LNCaP clone FGC (cell line): ENCODE measurements at regions not wholly inside any gene's neighbourhood (a gene's known extent, or its start where the extent isn't known, plus 50 kb on each side); places are given as distances from the start of the nearest gene placed in this dataset.
"Not testable (repeated sequence)": the region's sequence is repeated elsewhere in the genome, so short reads cannot be mapped to it uniquely, and the experiment has no call there.

Experiments used
- DNase-seq: peaks from one replicate; pipeline ENCODE4 v3.0.0-alpha.2; 2011; ENCODE audit warnings: low read depth
- H3K4me3 ChIP-seq: 2 replicates; pipeline ENCODE4 v1.5.1; 2011; ENCODE audit warnings: mild to moderate bottlenecking, low read depth, low read length, control low read depth
- TF ChIP-seq, protein P1 (sequence below): IDR thresholded peaks from 2 replicates; pipeline ENCODE4 v1.5.1; 2012; ENCODE audit warnings: mild to moderate bottlenecking; ENCODE audit not compliant: control insufficient read depth, insufficient read depth; ENCODE audit errors: extremely low read depth

GRCh38 chr16:29114989-29115801 is 130.3 kb downstream of the LAT start:
- TF ChIP-seq, protein P1, sequence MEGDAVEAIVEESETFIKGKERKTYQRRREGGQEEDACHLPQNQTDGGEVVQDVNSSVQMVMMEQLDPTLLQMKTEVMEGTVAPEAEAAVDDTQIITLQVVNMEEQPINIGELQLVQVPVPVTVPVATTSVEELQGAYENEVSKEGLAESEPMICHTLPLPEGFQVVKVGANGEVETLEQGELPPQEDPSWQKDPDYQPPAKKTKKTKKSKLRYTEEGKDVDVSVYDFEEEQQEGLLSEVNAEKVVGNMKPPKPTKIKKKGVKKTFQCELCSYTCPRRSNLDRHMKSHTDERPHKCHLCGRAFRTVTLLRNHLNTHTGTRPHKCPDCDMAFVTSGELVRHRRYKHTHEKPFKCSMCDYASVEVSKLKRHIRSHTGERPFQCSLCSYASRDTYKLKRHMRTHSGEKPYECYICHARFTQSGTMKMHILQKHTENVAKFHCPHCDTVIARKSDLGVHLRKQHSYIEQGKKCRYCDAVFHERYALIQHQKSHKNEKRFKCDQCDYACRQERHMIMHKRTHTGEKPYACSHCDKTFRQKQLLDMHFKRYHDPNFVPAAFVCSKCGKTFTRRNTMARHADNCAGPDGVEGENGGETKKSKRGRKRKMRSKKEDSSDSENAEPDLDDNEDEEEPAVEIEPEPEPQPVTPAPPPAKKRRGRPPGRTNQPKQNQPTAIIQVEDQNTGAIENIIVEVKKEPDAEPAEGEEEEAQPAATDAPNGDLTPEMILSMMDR: peak; percentile 51; the same call in 1 of the 2 replicates
- not testable (repeated sequence) for H3K4me3 ChIP-seq
- DNase-seq: peak; percentile 41

GRCh38 chr16:29114574-29114973 is 129.7 kb downstream of the LAT start:
- peak; percentile 34 for DNase-seq

GRCh38 chr16:29113446-29113845 is 128.6 kb downstream of the LAT start:
- not testable (repeated sequence) for DNase-seq

More at GRCh38 chr16:29114574-29114973, 129.7 kb downstream of the LAT start:
- no peak overlapping the region for H3K4me3 ChIP-seq
- TF ChIP-seq, protein P1: no peak

GRCh38 chr16:29112755-29113347 is 128.0 kb downstream of the LAT start:
- TF ChIP-seq, protein P1: no peak
- no peak overlapping the region for H3K4me3 ChIP-seq
- DNase-seq: no peak

More at GRCh38 chr16:29113446-29113845, 128.6 kb downstream of the LAT start:
- H3K4me3 ChIP-seq: not testable (repeated sequence)

DNA sequence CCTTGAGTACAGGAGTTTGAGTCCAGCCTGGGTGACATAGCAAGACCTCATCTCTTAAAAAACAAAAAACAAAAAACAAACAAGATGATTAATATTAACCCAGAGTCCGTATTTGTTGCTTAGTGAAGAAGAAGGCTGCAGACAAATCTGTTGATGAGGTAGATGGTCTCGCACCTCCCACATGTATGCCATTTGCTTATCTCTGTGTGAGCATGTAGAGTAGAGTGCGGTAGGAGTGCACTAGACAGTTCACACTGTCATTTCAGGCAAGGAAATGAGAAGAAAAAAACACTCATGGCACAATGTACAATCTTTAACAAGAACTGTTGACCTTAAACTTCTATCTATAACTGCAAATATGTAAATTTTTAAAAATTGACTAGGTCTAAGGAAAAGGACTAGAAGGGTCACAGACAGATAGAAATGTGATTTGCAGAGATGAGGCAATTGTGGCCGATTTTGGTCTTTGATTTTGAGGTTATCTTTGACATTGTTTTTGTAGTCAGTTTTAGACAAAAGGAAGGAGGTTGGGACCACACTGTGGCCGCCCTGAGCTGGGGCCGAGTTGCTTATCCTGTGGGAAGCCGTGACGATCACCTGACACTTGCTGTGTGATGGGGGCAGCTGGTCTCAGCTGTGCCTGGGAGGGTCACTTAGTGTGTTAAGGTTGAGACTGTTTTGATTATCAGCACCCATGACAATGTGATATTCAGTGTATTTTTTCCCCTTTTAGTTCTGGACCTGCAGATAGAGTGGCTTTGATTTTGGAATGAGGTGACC is 127.2 kb downstream of the LAT start:
- not testable (repeated sequence) for DNase-seq, H3K4me3 ChIP-seq

DNA sequence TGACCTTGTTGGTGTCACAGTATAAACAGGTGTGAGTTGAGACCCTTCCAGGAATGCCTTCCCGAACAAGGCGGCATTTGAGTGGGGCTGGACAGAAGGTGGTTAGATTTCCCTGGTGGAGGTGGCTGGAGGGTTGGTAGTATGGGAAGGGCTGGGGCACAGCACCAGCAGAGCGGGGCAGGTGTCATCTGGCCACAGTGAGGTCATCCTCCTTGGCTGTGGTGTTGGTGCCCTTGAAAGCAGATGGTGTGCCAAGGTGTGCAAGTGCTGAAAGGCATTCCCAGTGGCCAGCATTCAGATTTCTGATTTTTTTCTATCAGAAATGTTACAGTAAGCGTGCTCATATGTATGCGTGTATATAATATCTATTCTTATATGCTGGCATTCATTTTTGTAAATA is 126.6 kb downstream of the LAT start:
- H3K4me3 ChIP-seq: no peak overlapping the region
- TF ChIP-seq, protein P1: no peak
- no peak for DNase-seq

GRCh38 chr16:29108625-29109169 is 123.8 kb downstream of the LAT start:
- not testable (repeated sequence) for H3K4me3 ChIP-seq, DNase-seq

DNA sequence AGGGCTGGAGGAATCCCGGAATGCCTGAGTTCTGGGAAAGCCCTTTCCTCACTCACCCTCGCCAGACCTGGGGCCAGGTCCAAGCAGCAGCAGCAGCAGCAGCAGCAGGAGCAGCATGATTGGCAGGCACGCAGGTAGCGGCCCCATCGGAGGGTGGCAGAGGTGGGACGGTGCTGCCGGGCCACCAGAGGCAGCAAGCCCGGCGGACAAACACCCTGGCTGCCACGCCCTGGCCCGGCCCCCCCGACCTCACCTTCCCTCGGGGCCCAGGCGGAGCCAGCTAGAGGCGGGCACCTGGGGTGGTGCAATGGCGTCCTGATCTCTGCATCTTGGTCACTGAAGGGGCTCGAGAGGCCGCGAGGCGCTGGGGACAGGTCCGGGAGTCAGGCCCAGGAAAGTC is 122.4 kb downstream of the LAT start:
- TF ChIP-seq, protein P1: no peak
- no peak overlapping the region for H3K4me3 ChIP-seq
- no peak for DNase-seq

DNA sequence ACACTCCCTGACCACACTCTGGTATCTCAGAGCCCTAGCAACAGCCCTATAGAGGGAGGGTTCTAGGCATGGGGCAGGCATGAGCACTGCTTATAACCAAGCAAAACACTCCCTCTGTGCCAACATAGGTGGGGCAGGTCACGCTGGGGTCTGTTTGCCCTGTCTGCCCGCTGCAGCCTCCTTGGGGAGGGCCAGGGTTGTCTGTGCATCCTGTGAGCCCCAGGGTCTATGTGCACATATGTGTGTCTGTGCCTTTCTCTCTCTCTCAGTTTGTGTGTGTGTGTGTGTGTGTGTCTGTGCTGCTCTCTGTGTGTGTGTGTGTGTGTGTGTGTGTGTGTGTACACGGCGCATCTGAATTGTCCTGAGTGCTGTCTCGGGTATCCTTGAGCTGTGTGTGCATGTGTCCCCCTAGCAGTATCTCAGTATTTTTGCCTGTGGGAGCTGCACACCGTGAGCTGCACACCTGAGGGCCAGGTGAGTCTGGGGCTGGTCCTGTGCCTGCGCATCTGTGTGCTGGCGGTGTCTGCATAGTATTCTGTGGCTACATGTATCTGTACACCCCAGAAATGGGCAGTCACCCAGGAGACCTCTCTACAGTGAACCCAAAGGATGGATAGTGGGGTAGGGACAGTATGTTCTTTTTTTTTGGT is 121.5 kb downstream of the LAT start:
- H3K4me3 ChIP-seq: not testable (repeated sequence)

GRCh38 chr16:29104600-29104999 is 119.7 kb downstream of the LAT start:
- DNase-seq, H3K4me3 ChIP-seq: not testable (repeated sequence)

More for the DNA sequence above, 121.5 kb downstream of the LAT start:
- not testable (repeated sequence) for DNase-seq

DNA sequence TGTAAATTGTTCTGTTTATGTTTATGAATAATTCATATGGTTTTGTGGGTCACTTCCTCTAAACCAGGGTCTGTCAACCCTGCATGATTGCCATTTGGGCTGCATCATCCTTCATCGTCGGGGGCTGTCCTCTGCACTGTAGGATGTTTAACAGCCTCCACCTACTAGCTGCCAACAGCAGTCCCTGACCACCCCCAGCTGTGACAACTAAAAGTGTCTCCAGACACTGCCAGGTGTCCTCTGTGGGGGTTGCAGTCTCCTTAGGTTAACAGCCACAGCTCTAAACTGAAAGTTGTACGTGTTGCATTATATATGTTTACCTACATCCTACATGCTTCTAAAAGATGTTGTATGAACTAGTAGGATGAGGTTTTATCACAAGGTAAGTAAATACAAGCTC is 113.1 kb downstream of the LAT start:
- not testable (repeated sequence) for H3K4me3 ChIP-seq, DNase-seq
